GM18870 (cell line): ENCODE measurements at regions not wholly inside any gene's neighbourhood (a gene's known extent, or its start where the extent isn't known, plus 50 kb on each side); places are given as distances from the start of the nearest gene placed in this dataset.
A peak's percentile ranks its signal among the peaks of the same experiment; 100 is the strongest.

Experiments
- ATAC-seq: cut with Tn5 transposase; IDR thresholded peaks from one replicate; pipeline ENCODE4 v1.9.1; 2021; ENCODE audit warnings: moderate library complexity; ENCODE audit not compliant: unreplicated experiment

DNA sequence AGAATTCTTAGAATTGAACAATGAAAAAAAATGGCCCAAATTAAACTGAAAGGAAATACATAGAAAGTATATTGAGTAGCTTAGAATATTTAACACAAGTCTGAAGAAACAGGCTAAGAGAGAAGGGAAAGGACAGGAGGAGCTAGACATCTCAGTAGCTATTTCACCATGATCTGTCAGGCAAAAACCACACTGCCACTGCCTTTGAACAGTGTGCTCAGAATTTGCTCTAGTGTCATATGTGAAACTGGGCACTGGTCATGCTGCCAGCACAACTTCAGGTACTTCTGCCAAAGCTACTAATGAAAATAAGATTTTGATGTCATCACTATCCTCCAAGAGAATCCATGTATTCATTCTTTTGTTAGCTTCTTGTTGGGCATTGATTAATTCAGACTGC, 1280.8 kb upstream of the PCDH20 start:
- no peak for ATAC-seq

DNA sequence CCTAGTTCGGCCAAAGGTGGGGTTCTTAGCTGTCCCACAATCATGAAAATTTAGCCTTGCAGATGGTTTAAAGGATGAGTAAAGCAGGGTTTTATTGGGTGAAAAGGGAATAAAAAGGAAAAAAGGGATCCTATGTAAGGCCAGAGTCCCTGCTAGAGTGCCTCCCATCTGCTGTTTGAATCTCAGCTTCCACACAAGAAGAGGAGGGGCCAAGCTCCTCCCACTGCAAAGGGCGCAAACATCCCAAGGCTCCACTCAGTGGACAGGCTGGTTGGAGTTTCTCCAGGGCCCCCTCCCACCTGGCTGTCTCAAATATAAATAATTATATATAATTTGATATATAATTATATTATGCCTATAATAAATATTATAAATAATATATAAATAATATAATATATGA, 1272.1 kb upstream of the PCDH20 start:
- no peak for ATAC-seq

DNA sequence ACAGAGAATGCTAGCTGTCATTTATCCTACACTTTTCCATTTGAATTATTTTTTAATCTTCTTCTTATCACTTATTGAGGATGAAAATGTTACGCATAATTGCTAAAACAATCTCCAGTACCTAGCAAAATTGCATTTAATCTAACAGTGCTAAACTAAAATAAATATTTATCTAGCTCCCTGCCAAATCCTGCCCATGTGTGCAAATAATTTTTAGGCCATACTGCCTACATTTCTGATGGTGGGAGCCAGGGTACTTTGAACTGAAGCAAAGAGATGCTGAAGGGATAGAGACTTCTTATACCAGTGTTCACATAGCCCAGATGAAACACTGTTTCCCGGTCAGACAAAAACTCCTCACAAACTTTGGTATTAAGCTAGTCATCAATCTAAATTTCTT, 1268.7 kb upstream of the PCDH20 start:
- no peak for ATAC-seq

DNA sequence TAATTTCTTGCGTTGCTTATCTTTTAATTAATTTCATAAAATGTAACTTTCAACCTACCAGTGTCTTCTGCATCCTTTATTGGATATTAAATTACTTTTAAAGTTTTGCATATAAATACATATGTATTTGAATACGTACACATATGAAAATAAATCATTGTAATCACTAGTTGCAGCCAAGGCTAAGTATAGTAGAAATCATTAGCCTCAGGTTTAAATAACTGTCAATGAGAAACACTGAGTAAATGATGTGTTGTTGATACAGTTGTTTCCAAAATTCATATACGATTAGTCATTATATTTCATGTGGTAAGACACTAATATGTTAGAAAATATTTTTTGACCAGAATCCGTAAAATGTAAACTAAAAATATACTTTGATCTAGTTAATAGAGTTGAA, 1267.1 kb upstream of the PCDH20 start:
- no peak for ATAC-seq

DNA sequence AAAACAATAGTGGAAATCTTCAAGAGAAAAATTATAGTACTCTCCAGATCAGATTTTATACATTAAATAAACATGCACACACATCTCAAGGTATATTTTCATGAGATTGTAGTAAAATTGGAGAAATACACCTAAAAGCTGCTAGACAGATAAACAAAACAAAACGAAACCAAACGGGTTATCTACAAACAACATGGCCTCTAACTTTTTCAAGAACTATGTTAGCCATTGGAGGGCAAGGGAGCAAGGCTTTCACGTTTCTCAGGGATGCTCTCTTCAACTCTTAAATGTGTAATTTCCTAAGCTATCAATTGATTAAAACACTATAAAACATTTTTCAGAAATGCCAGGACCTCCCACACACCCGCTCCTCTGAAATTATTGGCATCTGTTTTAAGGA, 1262.4 kb upstream of the PCDH20 start:
- ATAC-seq: no peak

DNA sequence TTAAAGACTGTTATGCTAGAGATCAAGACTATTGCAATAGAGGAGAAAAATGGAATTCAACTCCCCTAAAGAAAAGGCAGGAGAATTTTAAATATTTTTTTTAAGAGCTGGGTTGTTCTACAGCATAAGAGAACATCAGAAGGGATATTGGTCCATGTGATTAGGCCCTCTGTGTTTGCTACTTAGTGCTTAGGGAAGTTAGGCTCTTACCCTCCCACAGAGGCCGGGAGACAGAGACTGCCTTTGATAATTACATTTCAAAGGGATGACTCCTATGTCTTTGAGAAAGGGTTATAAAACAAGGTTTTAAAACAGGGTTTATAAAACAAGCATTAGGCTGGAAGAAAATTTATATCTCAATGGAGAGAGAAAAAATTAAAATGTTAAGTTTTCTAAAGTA, 1248.1 kb upstream of the PCDH20 start:
- no peak for ATAC-seq

DNA sequence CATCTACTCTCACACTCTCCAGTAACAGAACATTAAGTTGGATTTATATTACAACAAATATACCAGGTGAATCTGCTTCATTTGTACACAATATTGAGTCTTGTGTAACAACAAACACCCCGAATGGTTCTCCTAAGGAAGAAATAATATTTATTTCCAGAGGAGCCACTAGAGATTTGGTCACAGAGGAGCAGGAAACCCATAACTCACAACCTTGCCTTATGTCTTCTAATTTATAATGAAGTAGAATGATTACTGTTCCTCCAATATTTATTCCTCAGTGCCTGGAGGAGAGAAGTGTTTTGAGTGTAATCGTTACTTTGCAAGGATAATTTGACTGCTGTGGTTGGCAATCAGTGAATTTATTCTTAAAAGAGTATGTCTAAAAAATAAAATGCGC, 1243.7 kb upstream of the PCDH20 start:
- no peak for ATAC-seq

DNA sequence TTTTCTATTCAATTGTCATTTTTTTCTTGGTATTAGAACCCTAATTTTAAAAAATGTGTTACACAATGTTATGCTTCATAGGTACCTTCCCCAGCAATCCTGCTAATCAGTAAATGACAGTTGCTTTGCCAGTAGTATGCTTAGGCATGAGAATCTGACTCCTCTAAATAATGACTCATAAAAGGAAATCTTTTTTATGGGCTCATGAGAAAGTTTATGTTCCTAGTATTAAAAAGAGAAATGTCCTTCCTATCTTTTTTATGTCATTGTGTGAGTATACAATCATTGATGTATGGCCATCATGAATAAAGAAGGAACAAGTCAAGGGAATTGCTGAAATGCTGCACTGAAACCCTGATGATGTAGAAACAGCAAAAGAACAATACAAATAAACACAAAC, 1237.7 kb upstream of the PCDH20 start:
- ATAC-seq: no peak

DNA sequence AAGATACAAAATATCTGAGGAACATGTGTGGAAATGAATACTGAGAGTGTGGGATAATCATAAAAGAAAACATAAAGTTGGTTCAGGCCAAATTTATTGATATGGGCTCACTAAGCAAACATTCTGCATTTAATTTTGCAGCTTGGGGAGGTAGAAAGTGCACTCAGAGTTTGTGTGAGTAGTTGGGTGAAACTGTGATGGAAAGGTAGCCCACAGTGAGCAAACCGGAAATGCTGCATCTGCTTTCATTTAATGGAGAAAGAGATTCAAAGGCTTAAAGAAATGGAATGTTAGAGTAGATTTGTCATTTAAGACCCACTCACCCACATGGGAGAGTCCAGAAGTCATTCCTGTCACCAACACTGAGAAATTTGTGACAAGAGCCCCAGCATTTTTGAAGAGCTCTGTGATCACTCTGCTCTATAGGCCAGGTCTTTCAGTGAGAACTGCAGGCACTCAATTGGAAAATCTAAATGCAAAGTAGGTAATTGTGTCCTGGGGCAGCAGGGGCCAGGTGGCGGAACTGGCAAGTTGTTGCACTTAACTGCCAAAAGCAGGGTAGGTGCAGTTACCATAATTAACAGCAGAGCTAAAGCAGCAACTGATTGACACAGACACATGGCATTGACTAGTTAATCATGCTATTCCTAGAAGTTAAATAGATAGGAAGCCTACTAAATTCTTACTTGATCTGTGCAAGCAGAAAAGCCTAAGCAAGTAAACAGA, 1228.3 kb upstream of the PCDH20 start:
- no peak for ATAC-seq

DNA sequence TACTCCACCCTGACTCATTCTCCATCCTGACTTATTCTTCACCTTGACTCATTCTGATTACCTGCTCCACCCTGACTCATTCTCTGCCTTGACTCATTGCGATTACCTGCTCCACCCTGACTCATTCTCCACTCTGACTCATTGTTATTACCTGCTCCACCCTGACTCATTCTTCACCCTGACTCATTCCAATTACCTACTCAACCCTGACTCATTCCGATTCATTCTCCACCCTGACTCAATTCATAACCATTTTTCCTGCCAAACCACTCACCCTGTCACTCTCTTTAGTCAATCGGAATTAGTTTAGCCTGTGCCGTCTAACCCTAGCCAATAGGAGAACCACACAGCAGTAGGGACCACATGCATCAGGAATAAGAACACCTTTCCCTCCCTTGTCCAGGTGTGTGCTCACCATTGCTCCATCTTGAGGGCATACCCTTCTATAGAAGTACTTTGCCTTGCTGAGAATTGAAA, 1227.4 kb upstream of the PCDH20 start:
- peak; percentile 58 for ATAC-seq

DNA sequence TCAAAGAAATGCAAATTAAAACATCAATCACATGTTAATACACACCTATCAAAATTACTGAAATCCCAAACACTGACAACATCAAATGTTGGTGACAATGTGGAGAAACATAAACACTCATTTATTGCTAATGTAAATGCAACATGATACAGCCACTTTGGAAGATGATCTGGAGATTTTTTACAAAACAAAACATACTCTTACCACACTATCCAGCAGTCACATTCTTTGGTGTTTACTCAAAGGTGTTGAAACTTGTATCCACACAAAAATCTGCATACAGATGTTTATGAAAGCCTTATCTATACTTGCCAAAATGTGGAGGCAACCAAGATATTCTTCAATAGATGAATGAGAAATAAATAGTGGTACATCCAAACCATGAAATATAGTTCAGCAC, 1219.5 kb upstream of the PCDH20 start:
- no peak for ATAC-seq

DNA sequence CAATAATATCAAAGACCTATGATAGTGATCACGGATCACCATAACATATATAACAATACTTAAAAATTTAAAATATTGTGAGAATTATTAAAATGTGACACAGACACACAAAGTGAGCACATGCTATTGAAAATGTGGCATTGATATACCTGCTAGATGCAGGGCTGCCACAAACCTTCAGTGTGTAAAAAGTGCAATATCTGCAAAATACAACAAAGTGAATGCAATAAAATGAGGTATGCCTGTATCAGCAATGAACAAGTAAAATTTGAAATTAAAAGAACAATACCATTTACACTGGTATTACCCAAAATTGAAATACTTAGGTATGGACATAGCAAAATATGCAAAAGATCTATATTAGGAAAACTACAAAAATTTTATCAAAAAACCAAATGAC, 1217.8 kb upstream of the PCDH20 start:
- ATAC-seq: no peak

DNA sequence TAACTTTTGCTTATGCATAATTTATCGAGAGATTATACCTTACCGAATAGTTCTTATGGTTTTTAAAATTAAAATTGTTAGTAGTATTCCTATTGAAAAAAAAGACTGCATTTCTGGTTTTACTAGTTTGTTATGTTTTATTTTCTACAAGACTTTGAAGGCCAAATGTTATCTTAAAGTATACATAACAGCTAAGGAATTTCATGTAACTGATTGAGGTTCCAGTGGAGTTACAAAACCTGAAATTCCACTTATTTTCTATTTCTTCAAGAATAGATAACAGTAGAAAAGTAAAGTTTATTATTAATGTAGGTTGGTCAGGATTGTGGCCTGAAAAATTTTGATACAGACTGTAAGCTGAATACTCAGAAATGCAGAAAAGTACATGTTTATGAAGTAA, 1216.0 kb upstream of the PCDH20 start:
- no peak for ATAC-seq

DNA sequence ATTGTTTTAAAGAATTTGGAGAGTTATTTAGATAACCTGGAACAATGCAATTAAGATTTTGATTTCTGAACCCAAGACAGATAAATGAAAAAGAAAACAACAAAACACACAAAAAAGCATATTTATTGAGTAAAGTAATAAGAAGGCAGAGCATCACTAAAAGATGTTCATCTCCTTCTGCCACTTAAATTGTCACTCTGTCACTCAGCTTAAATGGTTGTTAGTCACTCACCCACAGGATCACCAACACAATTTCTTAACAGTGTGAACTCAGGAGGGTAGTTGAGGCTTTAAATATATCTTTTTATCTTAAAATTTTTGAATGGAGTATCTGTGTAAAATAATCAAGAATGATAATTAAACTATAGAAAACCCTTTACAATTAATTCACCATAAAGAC, 1215.5 kb upstream of the PCDH20 start:
- no peak for ATAC-seq

DNA sequence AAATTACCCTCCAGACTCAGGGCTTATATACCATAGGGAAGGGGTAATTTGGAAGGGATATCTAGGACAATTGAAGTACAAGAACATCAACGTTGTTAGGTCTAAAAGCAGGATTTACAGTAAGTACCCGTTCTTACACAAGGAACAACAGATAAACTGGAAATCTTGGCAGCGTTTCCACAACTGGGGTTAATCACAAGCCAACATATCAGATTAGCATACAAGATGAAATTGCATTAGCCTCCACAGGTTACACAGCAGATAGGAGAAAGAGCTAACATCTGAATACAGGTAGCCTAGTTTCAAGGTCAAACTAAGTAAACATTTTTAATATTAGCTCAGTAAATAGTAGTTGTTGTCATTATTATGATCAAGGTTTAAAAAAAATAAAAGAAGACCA, 1214.0 kb upstream of the PCDH20 start:
- no peak for ATAC-seq

DNA sequence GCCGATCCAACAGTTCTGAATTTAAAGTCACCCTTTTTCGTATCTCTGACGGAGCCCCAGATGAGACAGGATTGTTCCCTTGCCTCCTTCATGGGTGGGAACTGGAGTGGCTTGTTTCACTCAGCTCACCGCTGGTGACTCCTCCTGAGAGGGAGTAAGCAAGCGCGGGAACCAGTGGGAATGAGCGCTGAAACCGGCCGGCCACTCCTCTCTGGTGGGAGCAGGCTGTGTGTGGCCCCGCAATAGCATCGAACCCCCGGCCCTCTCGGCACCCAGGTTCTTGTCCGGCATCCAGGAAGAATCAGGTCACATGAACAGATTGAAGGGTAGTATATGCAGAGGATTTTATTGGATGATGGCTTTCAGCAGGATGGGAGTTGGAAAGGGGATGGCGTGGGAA, 1211.6 kb upstream of the PCDH20 start:
- no peak for ATAC-seq

DNA sequence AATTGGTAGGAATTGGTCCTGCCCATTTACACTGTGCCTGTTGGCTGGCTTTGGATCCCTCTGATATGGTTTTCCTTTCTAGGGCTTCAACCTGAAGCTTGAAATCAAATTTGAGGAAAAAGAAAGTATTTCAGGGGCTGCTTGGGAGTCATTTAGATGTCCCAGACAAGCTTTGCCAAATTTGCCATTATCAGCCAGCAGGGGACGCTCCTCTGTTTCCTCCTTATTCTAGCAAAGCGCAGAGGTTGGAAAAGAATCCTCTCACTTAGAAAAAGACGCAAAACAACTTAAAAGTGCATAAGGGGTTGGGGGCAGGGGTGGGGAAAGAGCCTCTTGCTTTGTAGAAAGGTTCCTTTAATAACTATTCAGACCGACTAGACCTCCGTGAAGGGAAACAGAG, 1211.1 kb upstream of the PCDH20 start:
- ATAC-seq: no peak

DNA sequence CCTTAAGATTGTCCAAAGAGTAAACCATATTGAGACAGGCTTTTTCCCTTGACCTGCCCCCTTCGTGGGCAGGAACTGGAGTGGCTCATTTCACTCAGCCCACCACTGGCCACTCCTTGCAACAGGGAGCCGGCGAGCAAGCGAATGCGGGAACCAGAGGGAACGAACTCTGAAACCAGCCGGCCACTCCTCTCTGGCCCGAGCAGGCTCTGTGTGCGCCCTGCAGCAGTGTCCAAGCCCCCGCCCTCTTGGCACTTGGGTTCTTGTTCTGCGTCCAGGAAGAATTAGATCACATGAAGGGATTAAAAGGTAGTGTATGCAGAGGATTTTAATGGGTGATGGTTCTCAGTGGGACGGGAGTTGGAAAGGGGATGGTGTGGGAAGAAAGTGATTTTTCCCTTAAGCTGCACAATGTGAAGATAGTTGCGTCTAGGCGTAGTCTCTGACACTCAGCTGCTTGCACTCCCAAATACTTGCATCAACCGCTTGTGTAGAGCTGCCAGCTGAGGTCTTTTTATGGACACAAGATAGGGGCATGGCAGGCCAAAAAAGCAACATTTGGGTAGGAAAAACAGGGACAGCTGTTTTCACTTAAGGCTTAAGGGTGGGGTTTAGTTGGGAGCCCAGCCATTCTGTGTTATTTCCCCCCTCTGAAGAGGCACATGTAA, 1209.7 kb upstream of the PCDH20 start:
- ATAC-seq: no peak

DNA sequence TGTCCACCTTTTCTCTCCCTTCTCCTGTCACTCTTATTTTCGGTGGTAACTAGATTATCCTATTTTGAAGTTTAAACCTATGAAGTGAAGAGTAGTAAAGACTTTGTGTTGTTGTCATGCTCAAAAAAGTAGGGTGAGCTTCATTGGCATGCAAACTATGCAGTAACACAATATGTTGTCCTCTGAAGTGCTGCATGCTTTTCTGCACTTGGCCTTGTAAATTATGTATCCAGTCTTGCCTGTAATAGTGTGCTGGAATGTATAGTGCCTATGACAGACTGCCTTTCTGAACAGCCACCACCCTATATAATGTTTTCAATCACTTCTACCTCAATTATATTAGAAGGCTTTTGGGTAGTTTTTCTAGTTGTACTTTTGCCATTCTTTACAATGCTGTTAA, 1198.2 kb upstream of the PCDH20 start:
- no peak for ATAC-seq

DNA sequence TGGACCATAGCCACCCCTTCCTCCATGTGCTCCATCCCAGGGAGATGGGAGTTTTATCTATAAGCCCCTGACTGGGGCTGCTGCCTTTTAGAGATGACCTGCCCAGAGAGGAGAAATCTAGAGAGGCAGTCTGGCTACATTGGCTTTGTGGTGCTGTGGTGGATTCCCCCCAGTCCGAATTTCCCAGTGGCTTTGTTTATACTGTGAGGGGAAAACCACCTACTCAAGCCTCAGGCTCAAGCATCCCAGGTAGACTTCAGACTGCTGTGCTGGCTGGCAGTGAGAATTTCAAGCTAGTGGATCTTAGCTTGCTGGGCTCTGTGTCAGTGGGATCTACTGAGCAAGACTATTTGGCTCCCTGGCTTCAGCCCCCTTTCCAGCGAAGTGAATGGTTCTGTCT, 1195.7 kb upstream of the PCDH20 start:
- no peak for ATAC-seq

DNA sequence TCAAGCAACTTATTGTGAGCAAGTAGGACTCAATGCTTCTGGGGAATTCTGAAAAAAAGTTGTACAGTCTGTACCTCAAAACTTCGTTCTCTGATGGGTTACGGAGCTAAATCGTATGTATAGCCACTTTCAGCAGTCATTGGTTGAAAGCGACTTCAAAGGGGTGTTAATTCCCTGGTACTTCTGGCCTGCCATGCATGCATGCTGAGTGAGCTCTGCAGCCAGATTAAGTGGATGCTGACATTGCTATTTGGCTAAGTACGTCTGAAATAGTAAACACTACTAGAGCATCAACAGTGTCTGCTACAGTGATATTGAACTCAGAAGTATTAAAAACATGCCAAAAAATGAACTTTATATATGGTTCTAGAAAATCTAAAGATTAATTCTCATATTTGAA, 1183.1 kb upstream of the PCDH20 start:
- ATAC-seq: no peak

DNA sequence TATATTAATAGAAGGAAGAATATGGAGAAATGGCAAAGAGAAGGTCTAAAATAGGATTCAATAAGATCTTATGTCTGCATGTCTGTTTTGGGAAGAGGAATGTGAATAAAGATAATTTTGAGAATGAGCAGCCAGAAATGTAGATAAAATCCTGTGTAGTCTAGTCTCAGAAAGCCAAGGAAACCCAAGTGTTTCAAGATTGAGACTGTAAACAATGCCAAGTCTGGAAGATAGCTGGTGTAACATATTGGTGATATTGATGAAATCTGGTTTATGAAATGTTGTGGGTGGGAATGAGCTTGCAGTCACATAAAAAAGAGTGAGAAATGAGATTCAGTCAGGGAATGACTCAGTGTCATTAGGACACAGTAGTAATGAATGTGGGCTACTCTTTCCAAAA, 1180.3 kb upstream of the PCDH20 start:
- no peak for ATAC-seq

DNA sequence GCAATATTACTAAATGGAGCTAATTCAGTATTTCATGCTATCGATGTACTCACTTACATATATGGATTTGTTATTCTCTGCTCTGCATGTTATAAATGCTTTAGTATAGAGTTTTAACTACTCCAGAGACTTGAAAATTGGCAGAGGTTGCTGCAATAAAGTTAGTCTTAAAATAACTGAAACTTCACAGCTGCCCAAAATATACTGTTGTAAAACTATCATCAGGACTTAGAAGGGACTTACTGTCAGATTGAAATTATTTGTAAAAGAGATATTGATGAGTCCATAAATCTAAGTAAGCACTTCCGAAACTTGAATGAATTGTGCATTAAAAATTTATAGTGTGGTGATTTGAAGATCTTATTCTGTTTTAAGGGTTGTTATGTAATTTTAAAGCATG, 1178.2 kb upstream of the PCDH20 start:
- no peak for ATAC-seq
